ENCODE measurements at regions not wholly inside any gene's neighbourhood (a gene's known extent, or its start where the extent isn't known, plus 50 kb on each side); places are given as distances from the start of the nearest gene placed in this dataset.
"Not testable (repeated sequence)": the region's sequence is repeated elsewhere in the genome, so short reads cannot be mapped to it uniquely, and the experiment has no call there.

- no peak for DNase-seq
Observed at GRCh38 chr15:95626501-95627361, 703.8 kb upstream of the NR2F2 start.

- DNase-seq, result no peak
Observed at GRCh38 chr15:95629503-95630168, 700.9 kb upstream of the NR2F2 start.

- DNase-seq, result no peak
Observed at GRCh38 chr15:95630683-95631082, 699.8 kb upstream of the NR2F2 start.

- no peak for DNase-seq
Observed at GRCh38 chr15:95635666-95636065, 694.8 kb upstream of the NR2F2 start.

GRCh38 chr15:95636107-95636506 lies 694.4 kb upstream of the NR2F2 start:
- no peak for DNase-seq

- DNase-seq, result not testable (repeated sequence)
Observed at GRCh38 chr15:95637234-95637633, 693.3 kb upstream of the NR2F2 start.

GRCh38 chr15:95639208-95639607 lies 691.3 kb upstream of the NR2F2 start:
- DNase-seq, result no peak

GRCh38 chr15:95644100-95644875 lies 686.2 kb upstream of the NR2F2 start:
- peak; percentile 31 for DNase-seq

- no peak for DNase-seq
Observed at GRCh38 chr15:95645791-95646338, 684.6 kb upstream of the NR2F2 start.

- DNase-seq, result no peak
Observed at GRCh38 chr15:95646484-95647273, 683.8 kb upstream of the NR2F2 start.

- DNase-seq, result no peak
Observed at GRCh38 chr15:95647531-95648277, 682.8 kb upstream of the NR2F2 start.

GRCh38 chr15:95653361-95653805 lies 677.1 kb upstream of the NR2F2 start:
- no peak for DNase-seq

- no peak for DNase-seq
Observed at GRCh38 chr15:95655089-95655607, 675.4 kb upstream of the NR2F2 start.

- DNase-seq, result no peak
Observed at GRCh38 chr15:95656595-95656994, 673.9 kb upstream of the NR2F2 start.

GRCh38 chr15:95658799-95659198 lies 671.7 kb upstream of the NR2F2 start:
- DNase-seq, result no peak

- DNase-seq, result no peak
Observed at GRCh38 chr15:95659656-95660055, 670.8 kb upstream of the NR2F2 start.

- no peak for DNase-seq
Observed at GRCh38 chr15:95662638-95663037, 667.9 kb upstream of the NR2F2 start.

GRCh38 chr15:95663156-95664100 lies 667.1 kb upstream of the NR2F2 start:
- DNase-seq, result peak; percentile 84

- DNase-seq, result no peak
Observed at GRCh38 chr15:95664450-95664849, 666.0 kb upstream of the NR2F2 start.
